Uterus (tissue), 3 donors: ENCODE measurements at regions not wholly inside any gene's neighbourhood (a gene's known extent, or its start where the extent isn't known, plus 50 kb on each side); places are given as distances from the start of the nearest gene placed in this dataset.

Source experiments
- DNase-seq, 2 donors: peaks; one replicate each; pipeline ENCODE4 v3.0.0-alpha.2; 2019 to 2020
- H3K27ac ChIP-seq, 2 donors: fragments of 200-600 bp; sonication (generic); 1 replicate in 1 of 2; 2 replicates in 1 of 2; pipeline ENCODE4 v1.5.1; 2016 to 2018
- H3K27me3 ChIP-seq, 2 donors: fragments of 200-600 bp; sonication (generic); one replicate each; pipeline ENCODE4 v1.5.1; 2018 to 2019; ENCODE audit warnings: control low read depth in 1 of 2
- H3K36me3 ChIP-seq, 2 donors: fragments of 200-600 bp; sonication (generic); one replicate each; pipeline ENCODE4 v1.5.1; 2019; ENCODE audit warnings: control low read depth in 1 of 2
- H3K4me1 ChIP-seq, 2 donors: fragments of 200-600 bp; sonication (generic); one replicate each; pipeline ENCODE4 v1.5.1; 2018 to 2019; ENCODE audit warnings: control low read depth in 1 of 2
- H3K4me3 ChIP-seq, 2 donors: fragments of 200-600 bp; sonication (generic); 1 replicate in 1 of 2; 2 replicates in 1 of 2; pipeline ENCODE4 v1.5.1; 2018 to 2019; ENCODE audit warnings: mild to moderate bottlenecking in 1 of 2
- H3K9me3 ChIP-seq, 2 donors: fragments of 200-600 bp; sonication (generic); one replicate each; pipeline ENCODE4 v1.5.1; 2019; ENCODE audit warnings: control low read depth in 1 of 2
- CTCF ChIP-seq, 4 experiments: fragments of 200-600 bp in 2 of 4; fragments of 450-650 bp in 2 of 4; sonication (generic) in 2 of 4; IDR thresholded peaks; one replicate each; pipeline ENCODE4 v1.5.1; 2016 to 2019; ENCODE audit warnings: antibody characterized with exemption in 4 of 4, mild to moderate bottlenecking in 2 of 4, moderate library complexity in 1 of 4
- POLR2A ChIP-seq, 2 donors: fragments of 450-650 bp; IDR thresholded peaks; one replicate each; pipeline ENCODE4 v1.6.1; 2016; ENCODE audit warnings: antibody characterized with exemption in 2 of 2, mild to moderate bottlenecking in 1 of 2, moderate library complexity in 1 of 2
- intact Hi-C: fragments of 100-400 bp; cut with DNase I; formaldehyde crosslinking; loops from one replicate; pipeline ENCODE4 v1.15.1; 2023; ENCODE audit warnings: low total_unique reads
- donor health status: DM: yes; HTN: yes; CAD: no.

DNA sequence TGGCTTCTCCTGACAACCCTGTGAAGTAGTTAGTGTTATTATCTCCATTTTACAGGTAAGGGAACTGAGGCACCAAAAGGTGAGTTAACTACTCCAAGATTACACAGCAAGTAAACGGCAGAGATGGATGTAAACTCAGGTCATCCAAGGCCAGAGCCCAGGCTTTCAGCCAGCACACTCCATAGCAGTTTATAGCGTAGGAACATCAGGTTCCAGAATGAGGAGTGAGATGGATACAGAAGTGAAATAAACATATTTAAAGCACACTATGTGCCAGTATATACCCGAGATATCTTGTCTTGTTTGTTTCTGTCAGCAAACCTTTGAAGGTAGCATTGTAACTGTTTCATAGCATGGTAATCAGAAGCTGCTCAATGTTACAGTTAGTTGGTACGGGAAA is 279.0 kb downstream of the OXSM start:
- TF ChIP-seq CTCF (IDR thresholded peaks at IDR 0.05): no peak
- no peak for TF ChIP-seq POLR2A (IDR thresholded peaks at IDR 0.05)
- Histone ChIP-seq H3K27me3 (no peaks in the 10 kb centered on the region), H3K4me1 (no peaks in the 10 kb centered on the region), H3K27ac (no peak overlapping the region), H3K9me3 (no peaks in the 10 kb centered on the region), H3K4me3 (no peak overlapping the region), H3K36me3 (no peaks in the 10 kb centered on the region)
- intact Hi-C loops: no loop called here
- no peak for DNase-seq

GRCh38 chr3:26070854-26071253 is 281.0 kb downstream of the OXSM start:
- intact Hi-C loops: no loop called here
- no peak for DNase-seq
- no peak overlapping the region for H3K27ac ChIP-seq
- H3K9me3 ChIP-seq: no peaks in the 10 kb centered on the region
- no peaks in the 10 kb centered on the region for H3K36me3 ChIP-seq
- TF ChIP-seq CTCF (IDR thresholded peaks at IDR 0.05) (no peak), POLR2A (IDR thresholded peaks at IDR 0.05) (no peak)
- no peak overlapping the region for H3K4me3 ChIP-seq
- no peaks in the 10 kb centered on the region for H3K4me1 ChIP-seq
- no peaks in the 10 kb centered on the region for H3K27me3 ChIP-seq

GRCh38 chr3:26074080-26074479 is 284.2 kb downstream of the OXSM start:
- no peaks in the 10 kb centered on the region for H3K36me3 ChIP-seq
- H3K27me3 ChIP-seq: no peaks in the 10 kb centered on the region
- H3K9me3 ChIP-seq: no peaks in the 10 kb centered on the region
- H3K27ac ChIP-seq: no peak overlapping the region
- no peak for DNase-seq
- intact Hi-C loops: no loop called here
- TF ChIP-seq CTCF (IDR thresholded peaks at IDR 0.05) (no peak), POLR2A (IDR thresholded peaks at IDR 0.05) (no peak)
- H3K4me1 ChIP-seq: no peaks in the 10 kb centered on the region
- no peak overlapping the region for H3K4me3 ChIP-seq

GRCh38 chr3:26078539-26078938 is 288.6 kb downstream of the OXSM start:
- intact Hi-C loops: no loop called here
- H3K36me3 ChIP-seq: no peaks in the 10 kb centered on the region
- H3K9me3 ChIP-seq: no peaks in the 10 kb centered on the region
- H3K4me1 ChIP-seq: no peaks in the 10 kb centered on the region
- DNase-seq: no peak
- no peak overlapping the region for H3K4me3 ChIP-seq
- TF ChIP-seq CTCF (IDR thresholded peaks at IDR 0.05) (no peak), POLR2A (IDR thresholded peaks at IDR 0.05) (no peak)
- H3K27ac ChIP-seq: no peak overlapping the region
- no peaks in the 10 kb centered on the region for H3K27me3 ChIP-seq

- TF ChIP-seq CTCF (IDR thresholded peaks at IDR 0.05): no peak
- TF ChIP-seq POLR2A (IDR thresholded peaks at IDR 0.05): no peak
- Histone ChIP-seq H3K27me3 (no peaks in the 10 kb centered on the region), H3K4me1 (no peaks in the 10 kb centered on the region), H3K36me3 (no peaks in the 10 kb centered on the region), H3K27ac (no peak overlapping the region), H3K4me3 (no peak overlapping the region), H3K9me3 (no peaks in the 10 kb centered on the region)
- intact Hi-C loops: no loop called here
- DNase-seq: no peak
Measured at GRCh38 chr3:26081166-26081565, 291.3 kb downstream of the OXSM start.
